ENCODE measurements at regions not wholly inside any gene's neighbourhood (a gene's known extent, or its start where the extent isn't known, plus 50 kb on each side); places are given as distances from the start of the nearest gene placed in this dataset.

DNA sequence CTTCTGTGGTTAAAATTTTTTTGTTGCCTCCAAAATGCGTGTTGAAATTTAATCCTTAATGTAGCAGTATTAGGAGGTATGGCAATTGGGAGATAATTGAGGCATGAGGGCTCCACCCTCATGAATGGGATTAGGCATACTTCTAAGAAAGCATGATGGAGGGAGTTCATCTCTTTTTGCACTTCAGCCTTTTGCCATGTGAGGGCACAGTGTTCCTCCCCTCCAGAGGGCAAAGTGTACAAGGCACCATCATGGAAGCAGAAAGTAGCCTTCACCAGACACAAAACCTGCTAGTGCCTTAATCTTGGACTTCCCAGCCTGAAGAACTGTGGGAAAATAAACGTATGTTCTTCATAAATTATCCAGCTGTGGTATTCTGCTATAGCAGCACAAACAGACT is 429.5 kb downstream of the ZIC1 start:
- DNase-seq (ENCODE audit: low read depth in 2 of 3, low spot score in 2 of 3): no peak

GRCh38 chr3:147843331-147843730 is 434.2 kb downstream of the ZIC1 start:
- no peak for DNase-seq (ENCODE audit: low read depth in 2 of 3, low spot score in 2 of 3)

DNA sequence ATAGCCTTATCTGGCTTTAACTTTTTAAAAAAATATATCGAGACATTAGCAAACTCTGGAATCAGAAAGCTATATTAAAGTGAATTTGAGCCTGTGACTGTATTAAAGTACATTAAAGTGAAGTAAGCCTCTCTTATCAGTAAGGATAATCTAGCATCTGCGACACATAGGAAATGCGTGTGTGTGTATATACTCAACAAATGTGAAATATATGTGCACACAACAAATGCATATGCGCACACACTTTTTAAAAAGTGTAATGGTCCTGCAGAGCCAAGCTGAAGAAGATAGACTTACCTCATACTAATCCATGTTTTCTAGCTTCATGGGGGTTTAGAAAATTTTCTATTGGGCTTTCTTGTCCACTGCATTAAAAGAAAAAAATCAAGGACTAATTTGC is 437.1 kb downstream of the ZIC1 start:
- no peak for DNase-seq (ENCODE audit: low read depth in 2 of 3, low spot score in 2 of 3)

- no peak for DNase-seq (ENCODE audit: low read depth in 2 of 3, low spot score in 2 of 3)
These were observed 437.8 kb downstream of the ZIC1 start for GRCh38 chr3:147846854-147847478.

GRCh38 chr3:147851062-147851461 is 441.9 kb downstream of the ZIC1 start:
- no peak for DNase-seq (ENCODE audit: low read depth in 2 of 3, low spot score in 2 of 3)

DNA sequence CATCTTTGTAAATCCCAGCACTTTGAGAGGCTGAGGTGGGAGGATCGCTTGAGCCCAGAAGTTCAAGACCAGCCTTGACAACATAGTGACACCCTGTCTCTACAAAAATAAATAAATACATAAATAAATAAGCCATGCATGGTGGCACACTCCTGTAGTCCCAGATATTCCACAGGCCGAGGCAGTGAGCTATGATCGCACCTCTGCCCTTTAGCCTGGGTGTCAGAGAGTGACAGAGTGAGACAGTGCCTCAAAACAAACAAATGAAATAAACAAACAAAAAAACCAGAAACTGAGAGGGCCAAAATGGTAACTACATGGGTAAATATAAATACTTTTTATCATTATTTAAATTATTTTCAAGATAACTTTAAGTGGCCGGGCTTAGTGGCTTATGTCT is 445.4 kb downstream of the ZIC1 start:
- DNase-seq (ENCODE audit: low read depth in 2 of 3, low spot score in 2 of 3): no peak

DNA sequence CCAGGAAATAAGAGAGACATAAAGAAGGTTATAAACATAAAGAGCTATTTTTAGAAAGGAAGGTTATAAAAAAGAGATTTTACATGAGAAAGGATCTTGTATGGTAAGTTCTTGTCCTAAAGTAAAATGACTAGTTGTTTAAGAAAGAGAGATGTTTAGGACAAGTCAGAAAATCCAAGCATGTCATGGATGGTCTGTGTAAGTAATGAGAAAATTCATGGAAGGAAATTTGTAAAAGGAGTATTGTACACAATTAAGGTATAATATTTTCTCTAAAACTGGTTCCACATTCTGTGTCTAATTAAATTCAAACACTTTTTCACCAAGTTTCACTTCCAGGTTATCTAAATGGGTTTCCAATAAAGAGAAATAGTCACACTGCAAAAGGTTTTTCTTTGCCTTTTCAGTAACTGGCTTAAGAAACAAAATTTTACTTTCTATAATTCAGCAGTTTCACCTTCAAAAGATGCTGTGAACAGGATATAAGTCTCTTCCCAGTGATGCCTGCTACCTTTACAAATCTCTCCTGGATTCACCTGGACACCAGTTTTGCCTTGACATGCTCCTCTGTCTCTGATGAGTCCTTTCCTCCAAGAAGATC is 455.7 kb downstream of the ZIC1 start:
- no peak for DNase-seq (ENCODE audit: low read depth in 2 of 3, low spot score in 2 of 3)

DNA sequence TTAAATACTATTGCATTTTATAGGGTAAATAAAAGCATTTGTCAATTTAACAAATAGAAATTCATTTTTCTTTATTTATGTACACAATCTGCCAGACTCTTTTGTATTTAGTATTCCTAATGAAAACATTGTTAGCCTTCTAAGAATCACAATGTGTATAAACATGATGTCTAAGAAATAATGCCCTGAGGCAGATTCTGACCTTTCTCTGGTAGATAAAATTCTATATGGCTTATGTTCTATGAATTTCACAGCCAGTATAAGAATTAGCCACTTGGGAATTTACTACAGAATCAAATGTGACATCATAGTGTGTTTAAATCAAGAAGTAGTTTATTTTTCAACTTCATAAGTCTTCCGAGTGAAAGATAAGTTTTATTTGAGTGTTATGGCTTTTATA is 457.4 kb downstream of the ZIC1 start:
- no peak for DNase-seq (ENCODE audit: low read depth in 2 of 3, low spot score in 2 of 3)

DNA sequence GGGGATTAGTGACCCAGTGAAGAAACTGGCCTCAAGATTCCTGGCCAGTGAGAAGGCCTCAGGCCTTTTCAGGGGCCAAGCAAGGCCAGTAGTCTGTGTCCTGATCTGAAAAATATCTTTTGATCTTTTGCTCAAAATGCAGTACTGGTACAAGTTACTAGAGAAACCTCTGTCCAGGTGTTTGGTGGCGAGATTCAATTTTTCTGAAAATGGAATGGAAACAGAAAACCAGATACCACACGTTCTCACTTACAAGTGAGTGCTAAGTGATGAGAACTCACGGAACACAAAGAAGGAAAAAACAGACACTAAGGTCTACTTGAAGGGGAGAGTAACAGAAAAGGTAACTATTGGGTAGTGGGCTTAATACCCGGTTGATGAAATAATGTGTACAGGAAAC is 463.4 kb downstream of the ZIC1 start:
- no peak for DNase-seq (ENCODE audit: low read depth in 2 of 3, low spot score in 2 of 3)

GRCh38 chr3:147875498-147875897 is 466.3 kb downstream of the ZIC1 start:
- no peak for DNase-seq (ENCODE audit: low read depth in 2 of 3, low spot score in 2 of 3)

DNA sequence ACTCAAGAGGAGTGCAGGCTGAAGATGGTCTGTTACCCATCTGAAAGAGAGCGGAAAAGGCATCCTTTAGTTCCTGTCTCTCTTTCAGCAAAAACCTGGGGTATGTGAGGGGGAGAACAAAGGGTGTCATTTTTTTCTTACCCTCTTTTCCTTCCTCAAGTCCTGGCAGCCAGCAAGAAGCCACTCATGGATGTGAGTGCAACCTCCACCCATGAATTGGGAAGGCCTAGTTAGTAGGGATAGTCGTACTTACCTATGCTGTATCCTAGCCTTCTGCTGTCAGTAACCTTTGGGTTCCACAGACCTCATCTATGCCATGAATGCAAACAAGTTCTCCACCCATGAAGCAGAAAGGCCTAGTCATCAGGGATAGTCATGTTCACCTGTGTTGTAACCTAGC is 472.8 kb downstream of the ZIC1 start:
- no peak for DNase-seq (ENCODE audit: low read depth in 2 of 3, low spot score in 2 of 3)

DNA sequence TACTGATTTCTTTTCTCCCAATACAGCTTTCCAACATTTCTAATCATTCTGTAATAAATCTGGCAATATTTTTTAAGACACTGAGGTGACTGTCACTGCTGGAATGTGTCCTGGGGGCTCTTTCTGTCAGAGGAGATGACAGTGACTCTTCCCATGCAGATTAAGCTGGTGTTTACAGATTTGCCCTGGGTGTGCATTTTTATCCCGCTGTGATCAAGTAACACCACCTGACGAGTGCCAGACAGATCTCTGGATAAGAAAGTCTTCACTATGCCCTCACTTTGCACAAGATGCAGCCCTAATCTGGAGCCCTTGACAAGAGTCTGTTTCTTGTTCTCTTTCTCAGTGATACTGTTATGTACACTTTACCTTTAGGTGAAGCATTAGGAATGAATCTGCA is 477.7 kb downstream of the ZIC1 start:
- no peak for DNase-seq (ENCODE audit: low read depth in 2 of 3, low spot score in 2 of 3)

- no peak for DNase-seq (ENCODE audit: low read depth in 2 of 3, low spot score in 2 of 3)
These were observed 478.6 kb downstream of the ZIC1 start for GRCh38 chr3:147887797-147888196.

DNA sequence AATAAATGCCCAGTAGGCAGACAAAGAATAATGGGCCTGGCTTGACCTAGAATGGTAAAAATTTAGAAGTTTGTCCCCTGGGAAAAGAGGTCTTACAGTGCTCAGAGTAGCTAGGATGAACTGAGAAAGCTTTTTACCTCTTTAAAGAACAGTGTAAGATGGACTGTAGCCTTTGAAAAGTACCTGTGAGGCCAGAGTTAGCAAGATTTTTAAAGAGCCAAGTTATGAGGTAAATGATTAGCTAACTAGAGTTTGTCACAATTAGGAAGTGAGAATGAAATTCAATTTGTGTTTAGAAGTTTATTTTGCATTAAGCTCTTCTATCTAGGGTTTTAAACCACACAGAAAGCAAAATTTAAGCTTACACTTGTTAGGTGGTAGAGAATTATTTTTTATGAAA is 480.9 kb downstream of the ZIC1 start:
- DNase-seq (ENCODE audit: low read depth in 2 of 3, low spot score in 2 of 3): no peak

- no peak for DNase-seq (ENCODE audit: low read depth in 2 of 3, low spot score in 2 of 3)
These were observed 486.3 kb downstream of the ZIC1 start for GRCh38 chr3:147895509-147895908.

DNA sequence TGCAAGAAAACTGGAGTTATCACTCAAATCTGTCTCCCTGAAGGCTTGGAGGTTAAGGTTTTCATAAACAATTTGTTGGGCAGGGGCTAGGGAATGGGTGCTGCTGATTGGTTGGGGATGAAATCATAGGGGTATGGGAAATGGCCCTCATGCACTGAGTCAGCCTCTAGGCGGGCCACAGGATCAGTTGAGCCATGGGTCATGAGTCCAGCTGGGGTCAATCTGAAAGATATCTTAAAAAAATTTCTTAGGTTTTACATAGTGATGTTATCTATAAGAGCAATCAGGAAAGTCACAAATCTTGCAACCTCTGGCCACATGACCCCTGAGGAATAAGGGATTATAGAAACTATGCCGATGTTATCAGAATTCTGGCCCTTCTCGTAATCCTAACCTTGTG is 491.7 kb downstream of the ZIC1 start:
- no peak for DNase-seq (ENCODE audit: low read depth in 2 of 3, low spot score in 2 of 3)

DNA sequence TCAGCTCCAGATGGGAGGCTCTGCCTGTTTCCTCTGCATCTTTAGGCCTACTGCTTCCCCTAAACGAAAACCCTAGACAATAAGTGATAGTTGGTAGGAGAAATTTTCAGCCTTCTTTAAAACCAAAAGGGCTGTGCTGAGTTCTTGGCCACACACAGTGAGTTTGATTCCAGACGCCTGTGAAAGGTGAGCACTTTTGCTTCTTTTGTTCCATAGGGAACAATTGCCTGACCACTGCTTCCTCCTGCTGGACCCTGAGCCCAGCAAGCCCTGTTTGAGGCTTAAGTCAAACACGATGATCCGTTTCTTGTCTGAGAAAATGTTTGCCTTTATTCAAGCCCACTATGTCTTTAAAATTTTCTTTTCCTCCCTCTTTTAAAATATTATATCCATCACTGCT is 493.9 kb downstream of the ZIC1 start:
- no peak for DNase-seq (ENCODE audit: low read depth in 2 of 3, low spot score in 2 of 3)

GRCh38 chr3:147904421-147904820 is 495.3 kb downstream of the ZIC1 start:
- DNase-seq (ENCODE audit: low read depth in 2 of 3, low spot score in 2 of 3): no peak

GRCh38 chr3:147906285-147906684 is 497.1 kb downstream of the ZIC1 start:
- no peak for DNase-seq (ENCODE audit: low read depth in 2 of 3, low spot score in 2 of 3)

DNA sequence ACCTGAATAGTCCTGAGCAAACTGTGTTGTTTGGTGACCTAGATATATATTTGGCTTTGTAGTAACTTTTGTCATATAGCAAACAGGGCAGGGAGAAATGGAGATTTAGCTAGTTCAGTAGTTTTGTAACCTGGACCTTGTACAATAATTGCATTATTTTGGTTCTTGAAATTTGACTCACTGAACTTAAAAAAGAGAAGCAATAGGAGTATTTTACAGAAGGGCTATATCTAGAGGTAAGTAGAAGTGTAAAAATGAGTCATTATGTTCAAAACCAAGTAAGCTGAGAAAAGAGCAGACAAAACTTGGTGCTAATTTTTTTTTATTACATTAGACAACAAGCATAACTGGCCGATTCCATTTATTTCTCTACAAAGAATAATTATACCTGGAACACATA is 505.4 kb downstream of the ZIC1 start:
- no peak for DNase-seq (ENCODE audit: low read depth in 2 of 3, low spot score in 2 of 3)

- no peak for DNase-seq (ENCODE audit: low read depth in 2 of 3, low spot score in 2 of 3)
These were observed 505.9 kb downstream of the ZIC1 start for GRCh38 chr3:147915057-147915456.

- no peak for DNase-seq (ENCODE audit: low read depth in 2 of 3, low spot score in 2 of 3)
These were observed 510.3 kb downstream of the ZIC1 start for GRCh38 chr3:147919496-147919895.

- no peak for DNase-seq (ENCODE audit: low read depth in 2 of 3, low spot score in 2 of 3)
These were observed 511.9 kb downstream of the ZIC1 start for GRCh38 chr3:147921051-147921450.
